Naive B cell (primary cell): ENCODE measurements at regions not wholly inside any gene's neighbourhood (a gene's known extent, or its start where the extent isn't known, plus 50 kb on each side); places are given as distances from the start of the nearest gene placed in this dataset.

ENCODE experiments used
- ATAC-seq, 2 donors: fragments of 150-1000 bp; cut with Tn5 transposase; 2 replicates each; pipeline ENCODE4 v1.10.0; 2021; ENCODE audit warnings: low read depth in 2 of 2, mild to moderate bottlenecking in 2 of 2, moderate library complexity in 2 of 2
- DNase-seq: peaks from one replicate; pipeline ENCODE4 v3.0.0; 2022
- H3K27ac Mint-ChIP-seq, 6 donors: one replicate each; pipeline ENCODE4 v1.8.0; 2020 to 2022; ENCODE audit warnings: mild to moderate bottlenecking in 6 of 6, mixed read lengths in 6 of 6, moderate library complexity in 5 of 6, inconsistent platforms in 2 of 6
- H3K27me3 Mint-ChIP-seq, 3 donors: one replicate each; pipeline ENCODE4 v1.8.0; 2021 to 2022; ENCODE audit warnings: mixed read lengths in 3 of 3, mild to moderate bottlenecking in 1 of 3
- H3K36me3 Mint-ChIP-seq, 2 donors: one replicate each; pipeline ENCODE4 v1.8.0; 2020 to 2022; ENCODE audit warnings: mixed read lengths in 2 of 2, inconsistent platforms in 1 of 2, mild to moderate bottlenecking in 1 of 2
- H3K4me1 Mint-ChIP-seq, 3 donors: one replicate each; pipeline ENCODE4 v1.8.0; 2020 to 2022; ENCODE audit warnings: mixed read lengths in 3 of 3, inconsistent platforms in 1 of 3, mild to moderate bottlenecking in 1 of 3, moderate library complexity in 1 of 3
- H3K4me3 Mint-ChIP-seq, 8 donors: one replicate each; pipeline ENCODE4 v1.8.0; 2020 to 2022; ENCODE audit warnings: mild to moderate bottlenecking in 8 of 8, mixed read lengths in 8 of 8, moderate library complexity in 8 of 8, inconsistent platforms in 2 of 8
- H3K9me3 Mint-ChIP-seq, 7 donors: one replicate each; pipeline ENCODE4 v1.8.0; 2020 to 2022; ENCODE audit warnings: mixed read lengths in 7 of 7, mild to moderate bottlenecking in 5 of 7, inconsistent platforms in 2 of 7, moderate library complexity in 1 of 7

DNA sequence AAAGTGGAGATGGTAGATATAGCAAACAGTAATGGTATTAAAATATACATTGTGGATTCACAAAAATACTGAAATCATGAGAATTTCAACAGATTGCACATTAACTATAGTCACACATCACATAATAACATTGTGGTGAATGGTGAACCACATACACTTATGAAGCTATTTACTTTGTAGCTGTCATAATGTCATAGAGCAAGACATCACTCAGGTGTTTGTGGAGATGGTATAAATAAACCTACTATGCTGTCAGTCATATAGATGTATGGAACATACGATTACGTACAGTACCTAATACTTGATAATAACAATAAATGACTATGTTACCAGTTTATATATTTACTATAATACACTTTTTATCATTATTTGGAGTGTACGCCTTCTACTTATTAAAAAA is 1416.0 kb upstream of the ALCAM start:
- DNase-seq (no peak), ATAC-seq (no peak)
- Mint-ChIP-seq H3K9me3 (peaks cover 0 to under 1% (median 0%) of the 10 kb centered on the region in 7 donors), H3K27me3 (no peaks in the 10 kb centered on the region), H3K27ac (no peak overlapping the region), H3K4me1 (no peaks in the 10 kb centered on the region), H3K4me3 (no peak overlapping the region), H3K36me3 (no peaks in the 10 kb centered on the region)

DNA sequence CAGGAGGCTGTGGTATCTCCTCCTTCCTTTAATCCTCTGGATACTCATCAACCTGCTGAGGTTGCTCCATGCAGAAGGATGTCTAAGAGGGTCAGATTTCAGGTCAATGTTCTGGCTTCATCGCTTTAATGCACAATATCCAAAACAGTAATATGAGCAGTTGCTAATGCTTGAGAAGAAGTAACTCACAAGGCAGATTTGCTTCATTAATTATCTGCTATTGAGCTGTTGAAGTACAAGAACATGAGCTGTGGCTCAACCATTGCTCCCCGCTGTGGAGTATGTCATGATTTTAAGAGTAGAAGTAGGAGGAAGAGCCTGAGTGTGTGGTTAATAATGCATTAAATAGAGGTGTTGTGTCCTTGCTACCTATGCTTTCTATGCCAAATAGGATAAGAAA is 1412.9 kb upstream of the ALCAM start:
- H3K27ac Mint-ChIP-seq, result no peak overlapping the region
- H3K4me3 Mint-ChIP-seq, result no peak overlapping the region
- no peaks in the 10 kb centered on the region for H3K4me1 Mint-ChIP-seq
- peaks cover 0 to 4% (median 0%) of the 10 kb centered on the region in 7 donors for H3K9me3 Mint-ChIP-seq
- H3K36me3 Mint-ChIP-seq, result no peaks in the 10 kb centered on the region
- ATAC-seq (no peak), DNase-seq (no peak)
- H3K27me3 Mint-ChIP-seq, result no peaks in the 10 kb centered on the region

DNA sequence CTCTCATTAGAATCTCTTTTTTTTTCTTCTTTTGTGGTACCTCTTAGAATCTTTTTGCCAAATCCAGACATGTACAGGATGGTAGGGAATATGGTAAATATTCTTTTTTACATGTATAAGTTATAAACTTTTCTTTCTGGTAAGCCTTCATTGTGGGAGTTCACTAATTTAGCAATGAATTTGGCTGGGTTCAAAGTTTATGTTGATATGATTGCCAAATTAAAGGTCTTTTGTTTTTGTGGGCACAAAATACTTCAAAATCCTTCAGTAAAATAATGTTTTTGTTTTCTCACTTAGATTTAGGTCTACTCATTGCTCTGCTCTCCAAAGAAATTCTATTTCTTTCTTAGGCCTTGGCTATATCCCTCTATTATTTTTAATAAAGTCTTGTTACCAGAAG is 1405.9 kb upstream of the ALCAM start:
- Mint-ChIP-seq H3K27me3 (peaks cover 0 to 4% (median 0%) of the 10 kb centered on the region in 3 donors), H3K4me1 (no peaks in the 10 kb centered on the region), H3K9me3 (peaks cover 0 to 4% (median 0%) of the 10 kb centered on the region in 7 donors), H3K27ac (no peak overlapping the region), H3K36me3 (no peaks in the 10 kb centered on the region), H3K4me3 (no peak overlapping the region)
- ATAC-seq (no peak), DNase-seq (no peak)

DNA sequence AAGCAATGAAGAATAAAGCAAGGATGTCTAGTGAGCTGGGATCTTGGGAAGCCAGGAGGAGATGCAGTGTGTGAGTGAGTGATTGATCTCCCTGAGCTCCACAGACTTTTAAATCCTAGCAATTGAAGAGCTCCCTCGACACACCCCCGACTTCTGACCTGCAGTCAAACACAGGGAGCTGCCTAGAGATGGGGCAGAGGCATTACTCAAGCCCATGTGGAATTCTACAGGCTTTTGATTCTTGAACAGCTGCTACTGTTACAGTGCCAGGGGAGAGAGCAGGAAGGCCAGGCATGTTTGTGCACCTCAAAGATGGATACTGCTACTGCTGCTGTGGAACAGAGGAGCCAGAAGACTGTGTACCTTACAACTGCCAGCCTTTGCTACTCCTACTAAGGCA is 1403.1 kb upstream of the ALCAM start:
- DNase-seq (no peak), ATAC-seq (no peak)
- no peaks in the 10 kb centered on the region for H3K4me1 Mint-ChIP-seq
- peaks cover 0 to 4% (median 0%) of the 10 kb centered on the region in 3 donors for H3K27me3 Mint-ChIP-seq
- peaks cover 0 to 4% (median 0%) of the 10 kb centered on the region in 7 donors for H3K9me3 Mint-ChIP-seq
- H3K27ac Mint-ChIP-seq, result no peak overlapping the region
- H3K36me3 Mint-ChIP-seq, result no peaks in the 10 kb centered on the region
- H3K4me3 Mint-ChIP-seq, result no peak overlapping the region

DNA sequence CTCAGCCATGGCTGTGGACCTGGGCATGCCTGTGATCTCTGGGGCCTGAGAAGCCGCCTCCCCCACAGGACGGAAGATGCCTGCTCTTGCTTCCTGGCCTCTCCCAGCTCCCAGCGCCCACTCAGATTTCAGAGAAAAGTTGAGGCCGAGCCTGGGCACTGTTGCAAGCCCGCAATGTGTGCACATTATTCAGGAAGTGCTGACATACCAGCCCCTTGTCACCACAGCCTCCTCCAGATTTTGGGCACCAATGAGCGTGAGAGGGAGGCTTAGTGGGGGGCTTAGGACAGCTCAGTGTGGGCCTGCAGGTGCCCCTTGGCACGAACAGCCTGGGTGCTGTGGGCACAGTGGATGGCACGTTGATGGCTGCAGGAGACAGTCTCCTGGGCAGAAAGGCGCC is 1400.9 kb upstream of the ALCAM start:
- Mint-ChIP-seq H3K27me3 (peaks cover 0 to 4% (median 0%) of the 10 kb centered on the region in 3 donors), H3K27ac (no peak overlapping the region), H3K4me3 (no peak overlapping the region), H3K9me3 (peaks cover 0 to 4% (median 0%) of the 10 kb centered on the region in 7 donors), H3K4me1 (no peaks in the 10 kb centered on the region), H3K36me3 (no peaks in the 10 kb centered on the region)
- no peak for ATAC-seq
- DNase-seq, result no peak

DNA sequence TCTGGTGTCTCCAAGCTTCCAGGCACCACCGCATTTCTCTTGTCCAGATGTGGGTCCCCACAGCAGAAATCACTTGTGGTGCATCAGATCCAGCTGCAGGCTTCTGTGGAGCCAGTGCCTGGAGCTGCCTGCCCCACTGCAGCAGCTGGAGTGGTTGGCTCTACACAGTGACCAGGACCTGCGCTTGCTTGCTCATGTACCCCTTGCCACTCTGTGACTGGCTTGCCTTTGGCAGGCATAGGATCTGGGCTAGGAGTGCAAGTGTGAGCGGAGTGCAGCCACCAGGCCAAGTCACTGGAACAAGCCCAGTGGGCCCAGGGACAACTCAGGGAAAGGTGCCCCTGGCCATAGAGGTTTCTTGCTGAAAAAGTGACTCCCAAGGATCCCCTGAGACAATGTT is 1400.0 kb upstream of the ALCAM start:
- DNase-seq, result no peak
- no peak overlapping the region for H3K27ac Mint-ChIP-seq

DNA sequence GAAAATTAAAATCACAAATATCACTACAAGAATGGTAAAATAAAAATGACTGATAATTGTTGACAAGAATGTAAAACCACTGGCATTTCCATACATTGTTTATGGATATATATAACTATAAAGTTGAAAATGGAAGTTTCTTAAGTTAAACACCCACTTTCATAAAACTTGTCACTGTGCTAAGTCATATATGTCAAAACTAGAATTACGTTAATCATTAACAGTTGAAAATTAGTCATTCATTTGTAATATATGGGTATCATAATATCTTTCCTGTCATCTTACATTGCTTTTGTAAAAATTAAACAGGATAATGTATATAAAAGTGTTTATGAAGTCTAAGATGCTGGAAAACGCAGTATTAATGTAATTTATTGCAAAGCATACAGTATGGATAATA is 1398.6 kb upstream of the ALCAM start:
- ATAC-seq, result no peak
- Mint-ChIP-seq H3K27me3 (peaks cover 0 to 4% (median 0%) of the 10 kb centered on the region in 3 donors), H3K4me3 (no peak overlapping the region), H3K4me1 (no peaks in the 10 kb centered on the region), H3K36me3 (no peaks in the 10 kb centered on the region), H3K27ac (no peak overlapping the region), H3K9me3 (peaks cover 0 to 6% (median 0%) of the 10 kb centered on the region in 7 donors)
- DNase-seq, result no peak

More for the DNA sequence above, 1400.0 kb upstream of the ALCAM start:
- peaks cover 0 to 4% (median 0%) of the 10 kb centered on the region in 7 donors for H3K9me3 Mint-ChIP-seq
- H3K27me3 Mint-ChIP-seq, result peaks cover 0 to 4% (median 0%) of the 10 kb centered on the region in 3 donors
- no peak for ATAC-seq
- no peaks in the 10 kb centered on the region for H3K36me3 Mint-ChIP-seq
- no peak overlapping the region for H3K4me3 Mint-ChIP-seq
- no peaks in the 10 kb centered on the region for H3K4me1 Mint-ChIP-seq

DNA sequence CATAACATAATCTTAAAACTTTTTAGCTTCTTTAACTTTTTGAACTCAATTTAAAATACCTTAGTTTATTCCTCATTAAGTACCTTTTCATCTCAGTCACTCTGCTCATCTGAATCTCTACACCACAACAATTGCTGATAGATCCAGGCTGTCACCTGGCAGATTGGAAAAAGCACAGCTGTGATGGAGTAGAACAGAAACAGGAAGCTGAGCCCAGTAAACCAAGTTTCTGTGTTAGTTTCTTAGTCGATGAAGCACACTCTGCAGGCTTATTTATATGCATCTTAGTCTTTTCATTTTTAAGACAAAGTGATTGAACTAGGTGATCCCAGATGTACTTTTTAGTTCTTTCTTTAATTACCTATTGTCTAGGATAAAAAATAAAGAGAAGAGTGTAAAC is 1398.0 kb upstream of the ALCAM start:
- ATAC-seq, result no peak
- no peak overlapping the region for H3K4me3 Mint-ChIP-seq
- H3K27me3 Mint-ChIP-seq, result peaks cover 0 to 4% (median 0%) of the 10 kb centered on the region in 3 donors
- peaks cover 0 to 6% (median 0%) of the 10 kb centered on the region in 7 donors for H3K9me3 Mint-ChIP-seq
- H3K4me1 Mint-ChIP-seq, result no peaks in the 10 kb centered on the region
- H3K27ac Mint-ChIP-seq, result no peak overlapping the region
- DNase-seq, result no peak
- H3K36me3 Mint-ChIP-seq, result no peaks in the 10 kb centered on the region

DNA sequence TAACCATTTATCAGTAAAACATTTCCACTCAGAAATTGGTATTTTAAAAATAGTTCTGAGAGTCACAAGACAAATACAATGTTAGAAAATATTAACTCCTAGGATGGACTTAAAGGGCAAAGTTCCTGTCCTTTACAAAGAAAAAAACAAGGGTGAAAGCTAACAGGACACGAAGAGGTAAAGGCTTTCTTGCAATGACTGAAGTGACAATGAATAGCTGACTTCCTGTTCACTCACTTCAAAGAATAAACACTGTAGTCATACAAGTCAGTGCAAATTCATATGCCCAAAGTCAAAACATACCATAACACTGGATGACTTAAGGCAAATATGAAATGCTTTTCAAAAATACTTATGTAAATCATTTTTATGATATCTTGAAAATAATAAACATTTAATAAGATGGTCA is 1389.8 kb upstream of the ALCAM start:
- no peak for DNase-seq
- Mint-ChIP-seq H3K4me3 (no peak overlapping the region), H3K27me3 (no peaks in the 10 kb centered on the region), H3K36me3 (no peaks in the 10 kb centered on the region), H3K4me1 (no peaks in the 10 kb centered on the region), H3K9me3 (peaks cover 0 to 5% (median 0%) of the 10 kb centered on the region in 7 donors), H3K27ac (no peak overlapping the region)
- no peak for ATAC-seq

DNA sequence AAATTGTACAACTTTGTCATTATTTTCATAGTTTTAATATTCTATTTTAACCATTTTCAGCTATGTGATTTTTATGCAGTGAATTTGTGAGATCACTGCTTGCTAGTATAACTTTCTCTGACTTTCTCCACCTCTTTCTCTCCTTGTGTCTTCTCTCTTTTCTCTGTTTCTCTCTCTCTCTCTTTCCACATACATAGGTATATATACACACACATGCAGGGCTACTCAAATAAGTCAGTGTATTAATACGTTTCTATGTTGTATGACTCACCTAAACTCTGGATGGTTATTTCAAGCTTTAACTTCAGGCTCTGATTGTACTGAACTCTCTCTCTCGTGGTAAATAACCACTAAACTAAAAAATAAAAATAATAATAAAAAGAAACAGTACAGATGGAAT is 1389.3 kb upstream of the ALCAM start:
- ATAC-seq (no peak), DNase-seq (no peak)
- H3K27me3 Mint-ChIP-seq, result no peaks in the 10 kb centered on the region
- H3K27ac Mint-ChIP-seq, result no peak overlapping the region
- no peaks in the 10 kb centered on the region for H3K36me3 Mint-ChIP-seq
- H3K9me3 Mint-ChIP-seq, result peaks cover 0 to 2% (median 0%) of the 10 kb centered on the region in 7 donors
- H3K4me1 Mint-ChIP-seq, result no peaks in the 10 kb centered on the region
- no peak overlapping the region for H3K4me3 Mint-ChIP-seq

DNA sequence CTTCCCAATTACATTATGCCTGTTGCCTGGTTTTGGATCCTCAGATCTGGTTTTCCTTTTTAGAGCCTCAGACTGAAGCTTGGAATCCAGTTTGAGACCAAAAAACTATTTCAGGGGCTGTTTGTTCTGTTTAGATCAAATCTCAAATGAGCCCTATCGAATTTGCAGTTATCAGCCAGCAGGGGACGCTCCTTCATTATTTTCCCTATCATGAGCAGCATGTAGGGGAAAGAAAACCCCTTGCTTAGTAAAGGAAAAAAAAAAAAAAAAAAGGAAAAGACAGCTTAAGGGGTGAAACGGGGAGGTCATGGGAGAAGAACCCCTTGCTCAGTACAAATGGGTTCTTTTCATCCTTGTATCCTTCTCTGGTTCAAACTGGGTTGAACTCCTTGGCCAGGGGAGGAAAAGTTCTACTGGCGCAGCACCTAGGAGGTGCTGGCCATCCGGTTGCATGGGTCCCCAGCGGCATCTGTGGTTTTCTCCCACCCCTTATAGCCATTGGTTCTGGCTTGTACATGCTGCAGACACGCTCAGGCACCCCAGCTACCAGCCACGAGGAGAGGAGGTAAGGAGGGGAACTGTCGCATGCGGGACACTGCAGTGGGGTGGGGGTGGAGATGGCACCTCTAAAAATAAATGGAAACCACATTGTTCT is 1375.1 kb upstream of the ALCAM start:
- no peak overlapping the region for H3K4me3 Mint-ChIP-seq
- no peaks in the 10 kb centered on the region for H3K9me3 Mint-ChIP-seq
- H3K36me3 Mint-ChIP-seq, result no peaks in the 10 kb centered on the region
- DNase-seq (no peak), ATAC-seq (no peak)
- H3K27ac Mint-ChIP-seq, result no peak overlapping the region
- H3K27me3 Mint-ChIP-seq, result no peaks in the 10 kb centered on the region
- no peaks in the 10 kb centered on the region for H3K4me1 Mint-ChIP-seq

DNA sequence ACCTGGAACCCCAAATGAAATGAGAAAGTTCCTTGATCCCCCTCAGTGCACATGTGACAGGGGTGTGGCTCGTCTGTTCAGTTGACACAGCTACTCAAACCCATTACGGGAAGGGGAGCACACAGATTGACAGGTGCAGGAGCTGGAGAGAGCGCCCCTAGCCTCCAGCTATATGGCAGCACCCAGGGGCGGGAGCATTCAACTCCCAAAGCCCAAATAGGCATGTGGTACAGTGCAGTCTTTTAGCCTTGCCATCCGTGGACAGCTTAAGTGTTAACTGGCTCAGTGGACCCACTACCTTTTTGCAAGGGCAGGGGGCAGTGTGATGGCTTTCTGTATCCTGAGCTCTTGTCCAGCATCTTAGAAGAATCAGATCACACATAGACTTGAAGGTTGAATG is 1374.2 kb upstream of the ALCAM start:
- Mint-ChIP-seq H3K36me3 (no peaks in the 10 kb centered on the region), H3K9me3 (no peaks in the 10 kb centered on the region), H3K27me3 (no peaks in the 10 kb centered on the region), H3K4me3 (no peak overlapping the region), H3K27ac (no peak overlapping the region), H3K4me1 (no peaks in the 10 kb centered on the region)
- ATAC-seq (no peak), DNase-seq (no peak)

DNA sequence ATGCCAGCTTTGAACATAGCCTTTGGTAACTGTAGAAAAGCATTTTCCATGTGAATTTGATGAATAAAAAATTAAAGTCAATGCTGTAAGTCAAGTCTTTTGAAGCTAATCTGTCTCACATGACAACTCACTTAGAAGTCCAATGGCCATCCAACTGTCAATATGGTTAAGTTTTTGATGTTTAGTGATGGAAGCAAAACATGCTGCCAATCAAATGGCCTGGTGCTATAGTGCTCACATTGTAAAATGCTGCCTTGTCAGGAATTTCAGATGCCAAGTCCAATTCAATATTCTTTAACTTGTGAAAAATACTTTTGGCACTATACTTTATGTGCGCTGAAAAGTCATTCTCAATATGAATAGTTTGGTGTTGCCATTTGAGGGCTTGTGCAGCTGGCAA is 1361.8 kb upstream of the ALCAM start:
- DNase-seq (no peak), ATAC-seq (no peak)
- H3K27me3 Mint-ChIP-seq, result no peaks in the 10 kb centered on the region
- H3K4me3 Mint-ChIP-seq, result no peak overlapping the region
- no peaks in the 10 kb centered on the region for H3K4me1 Mint-ChIP-seq
- no peak overlapping the region for H3K27ac Mint-ChIP-seq
- no peaks in the 10 kb centered on the region for H3K9me3 Mint-ChIP-seq
- H3K36me3 Mint-ChIP-seq, result no peaks in the 10 kb centered on the region

DNA sequence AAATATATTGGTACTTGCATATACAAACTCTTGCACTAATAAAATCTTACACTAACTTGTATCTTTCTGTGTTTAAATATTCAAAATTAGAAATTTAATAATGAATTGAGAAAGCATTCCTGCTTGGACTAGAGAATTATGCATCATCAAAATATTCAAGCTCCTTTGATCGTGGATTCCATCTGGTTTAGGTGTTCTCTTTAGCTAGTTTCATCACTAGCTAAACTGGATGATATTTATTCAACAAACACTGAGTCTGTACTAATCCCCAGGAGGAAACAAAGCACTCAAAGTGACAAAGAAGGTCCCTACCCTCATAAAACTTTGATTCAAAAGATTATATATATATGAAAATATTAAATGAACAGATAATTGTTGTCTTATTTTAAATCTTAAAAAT is 1360.9 kb upstream of the ALCAM start:
- no peaks in the 10 kb centered on the region for H3K27me3 Mint-ChIP-seq
- no peak overlapping the region for H3K4me3 Mint-ChIP-seq
- no peak for ATAC-seq
- H3K9me3 Mint-ChIP-seq, result no peaks in the 10 kb centered on the region
- H3K4me1 Mint-ChIP-seq, result no peaks in the 10 kb centered on the region
- H3K27ac Mint-ChIP-seq, result no peak overlapping the region
- DNase-seq, result no peak
- H3K36me3 Mint-ChIP-seq, result no peaks in the 10 kb centered on the region

DNA sequence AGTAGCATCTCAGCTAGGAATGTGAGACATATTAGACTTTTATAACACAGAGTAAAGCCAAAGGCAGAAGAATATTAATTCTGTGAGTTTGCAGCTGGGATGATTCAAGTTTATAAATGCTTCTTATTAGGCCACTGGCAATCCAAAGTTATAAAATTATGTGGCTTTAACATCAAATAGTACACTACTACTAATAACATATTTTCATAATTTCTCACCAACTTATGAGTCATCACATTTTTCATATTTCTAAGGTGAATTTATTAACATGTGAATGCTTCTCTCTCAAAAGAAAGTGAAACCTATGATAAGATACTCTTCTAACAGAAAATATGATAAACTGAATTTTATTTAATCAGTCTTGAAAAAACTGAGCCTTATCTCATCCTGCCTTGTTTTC is 1348.2 kb upstream of the ALCAM start:
- H3K9me3 Mint-ChIP-seq, result peaks cover 5 to 32% (median 8%) of the 10 kb centered on the region in 7 donors
- no peak for ATAC-seq
- H3K4me1 Mint-ChIP-seq, result no peaks in the 10 kb centered on the region
- H3K27ac Mint-ChIP-seq, result no peak overlapping the region
- no peak for DNase-seq
- no peak overlapping the region for H3K4me3 Mint-ChIP-seq
- no peaks in the 10 kb centered on the region for H3K36me3 Mint-ChIP-seq
- H3K27me3 Mint-ChIP-seq, result no peaks in the 10 kb centered on the region
